Medulla oblongata (tissue), 1 donor: ENCODE measurements at regions not wholly inside any gene's neighbourhood (a gene's known extent, or its start where the extent isn't known, plus 50 kb on each side); places are given as distances from the start of the nearest gene placed in this dataset.
A peak's percentile ranks its signal among the peaks of the same experiment; 100 is the strongest.

Experiments used
- DNase-seq: peaks from one replicate; pipeline ENCODE4 v3.0.0-alpha.2; 2015; ENCODE audit errors: extremely low spot score

DNA sequence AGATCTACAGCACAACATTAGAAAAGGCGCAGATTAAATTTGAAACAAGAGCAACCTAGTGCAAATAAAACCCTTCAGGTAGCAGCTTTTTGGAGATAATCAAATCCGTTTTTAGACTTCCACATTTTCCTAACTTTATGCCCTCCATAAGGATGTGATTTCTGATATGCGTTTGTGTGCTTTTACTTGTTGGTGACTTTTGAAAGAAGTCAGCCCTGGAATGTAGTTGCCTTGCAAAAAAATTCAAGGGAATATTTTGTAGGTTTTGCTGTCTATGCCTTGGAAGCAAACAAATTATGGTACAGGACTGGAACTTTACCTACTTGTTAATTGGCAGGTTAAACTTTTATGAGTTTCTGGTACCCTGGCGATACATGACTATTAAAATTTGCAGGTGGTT, 86.7 kb upstream of the HDAC9 start:
- DNase-seq: no peak

DNA sequence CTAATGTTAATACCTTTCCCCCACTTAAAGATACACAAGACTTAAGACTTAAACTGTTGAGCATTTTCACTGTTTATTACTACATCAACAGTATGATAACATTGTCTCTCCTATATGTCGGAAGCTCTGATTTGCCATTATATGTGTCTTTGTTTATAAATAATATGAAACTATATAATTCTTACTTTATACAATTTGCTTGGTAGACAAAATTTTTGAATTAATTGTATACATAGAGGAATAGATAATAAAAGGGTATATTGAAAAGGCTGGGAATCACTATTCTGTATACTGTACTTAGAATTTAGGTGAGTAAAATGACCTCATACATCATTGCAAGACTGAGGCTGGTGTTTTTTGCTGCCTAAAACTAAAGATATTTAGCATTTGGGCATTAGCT, 82.1 kb upstream of the HDAC9 start:
- no peak for DNase-seq

- DNase-seq: no peak
Measured at GRCh38 chr7:18414885-18415284, 80.7 kb upstream of the HDAC9 start.

DNA sequence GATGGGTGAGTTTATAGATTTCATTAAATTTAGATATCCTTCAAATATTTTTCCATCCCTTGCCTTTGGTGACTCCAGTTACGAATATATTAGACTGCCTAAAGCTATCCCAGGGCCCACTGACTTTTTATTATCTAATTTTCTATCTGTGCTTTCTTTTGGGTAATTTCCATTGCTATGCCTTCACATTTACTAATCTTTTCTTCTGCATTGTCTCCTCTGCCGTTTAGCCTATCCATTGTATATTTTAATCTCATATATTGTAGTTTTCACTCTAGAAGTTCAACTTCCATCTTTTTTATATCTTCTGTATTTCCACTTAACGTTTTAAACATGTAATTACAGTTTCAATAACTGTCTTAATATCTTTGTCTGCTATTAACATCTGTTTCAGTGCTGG, 78.6 kb upstream of the HDAC9 start:
- no peak for DNase-seq

GRCh38 chr7:18419456-18419855, 76.1 kb upstream of the HDAC9 start:
- DNase-seq: no peak

GRCh38 chr7:18420108-18420507, 75.4 kb upstream of the HDAC9 start:
- no peak for DNase-seq

DNA sequence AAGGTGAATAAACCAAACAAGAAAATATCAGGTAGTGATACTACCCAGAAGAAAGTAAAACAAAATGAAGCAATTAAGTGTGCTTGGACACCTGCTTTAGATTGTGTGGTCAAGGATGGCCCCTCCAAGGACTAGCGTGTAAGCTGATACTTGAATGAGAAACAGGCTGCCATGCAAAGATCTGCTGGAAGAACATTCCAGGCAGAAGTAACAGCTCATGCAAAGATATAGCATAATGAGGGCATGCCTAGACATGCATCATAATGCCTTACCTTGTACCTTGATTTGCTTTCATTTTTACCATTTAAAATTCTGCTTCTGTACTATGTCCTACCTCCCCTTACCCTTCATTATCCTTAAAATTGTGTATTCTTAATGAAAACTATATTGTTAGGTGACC, 74.8 kb upstream of the HDAC9 start:
- no peak for DNase-seq

DNA sequence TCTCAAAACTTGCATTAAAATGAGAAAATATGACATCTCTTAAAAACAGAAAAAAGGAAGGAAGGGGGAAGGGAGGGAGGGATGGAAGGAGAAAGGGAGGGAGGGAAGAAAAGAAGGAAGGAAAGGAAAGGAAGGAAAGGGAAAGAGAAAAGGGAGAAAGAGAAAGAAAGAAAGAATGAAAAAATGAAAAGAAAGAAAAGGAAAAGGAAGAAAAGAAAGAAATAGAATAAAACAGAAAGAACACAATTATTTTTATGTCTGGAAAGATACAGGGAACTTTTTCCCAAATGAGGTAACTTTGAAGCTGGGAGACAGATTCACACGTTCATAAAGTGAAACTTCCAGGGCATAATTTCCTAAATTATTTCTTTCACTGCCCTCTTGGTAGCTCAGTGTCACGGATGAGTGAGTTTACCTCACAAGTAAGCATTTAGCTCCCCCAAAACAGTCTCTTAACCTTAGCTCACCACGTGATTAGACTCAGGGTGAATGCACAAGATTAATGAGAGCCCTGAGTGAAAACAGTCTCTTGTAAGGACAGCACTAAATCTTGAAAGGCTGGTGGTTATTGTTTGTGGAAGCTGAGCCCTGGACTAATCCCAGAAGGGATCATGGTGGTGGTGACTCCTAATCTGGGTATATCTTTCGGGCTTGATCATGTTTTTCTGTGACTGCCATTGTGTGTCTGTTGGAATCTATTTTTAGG, 74.1 kb upstream of the HDAC9 start:
- peak; percentile 19 for DNase-seq

DNA sequence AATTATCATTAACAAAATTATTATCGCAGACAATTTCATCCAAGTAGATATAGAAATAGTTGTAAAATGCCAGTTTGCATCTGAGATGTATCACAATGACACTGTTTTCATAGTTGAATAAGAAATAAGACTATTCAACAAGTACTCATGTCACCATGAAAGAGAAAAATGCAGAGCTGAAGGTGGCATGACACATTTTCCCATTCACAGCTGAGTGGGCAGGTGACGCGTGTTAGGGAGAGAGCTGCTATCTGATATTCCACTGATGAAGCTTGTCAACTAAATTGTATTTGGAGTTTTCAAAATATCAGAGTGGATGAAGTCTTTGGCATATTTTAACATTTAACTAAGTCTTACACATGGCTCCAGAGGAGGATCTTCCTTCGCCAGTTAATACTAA, 70.3 kb upstream of the HDAC9 start:
- DNase-seq: no peak

DNA sequence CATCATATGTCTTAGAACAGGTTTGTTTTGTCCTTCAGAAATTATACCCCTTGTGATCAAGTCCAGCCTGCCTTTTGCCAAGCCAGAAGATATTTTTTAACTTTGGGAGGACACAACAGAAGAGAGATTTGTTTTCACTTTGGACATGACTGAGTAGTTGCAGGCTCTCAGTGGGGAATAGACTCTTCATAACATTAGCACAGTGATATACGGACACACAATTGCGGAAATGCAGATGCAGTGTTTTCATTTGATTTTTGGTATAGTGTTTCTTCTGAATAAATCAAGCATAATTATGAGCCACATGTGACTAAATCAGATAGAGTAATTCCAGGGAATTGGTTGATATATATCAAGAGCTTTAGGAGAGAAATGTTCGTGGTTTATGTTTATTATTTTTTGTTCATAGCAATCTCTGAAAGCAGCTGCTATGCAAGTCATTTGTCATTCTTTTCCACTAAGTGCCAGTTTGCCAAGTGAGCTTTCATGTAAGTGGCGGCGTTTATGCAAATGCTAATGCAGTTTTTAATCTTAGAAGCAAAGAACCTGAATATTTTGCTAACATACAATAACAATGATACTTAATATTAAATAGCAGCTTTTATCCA, 69.6 kb upstream of the HDAC9 start:
- no peak for DNase-seq

DNA sequence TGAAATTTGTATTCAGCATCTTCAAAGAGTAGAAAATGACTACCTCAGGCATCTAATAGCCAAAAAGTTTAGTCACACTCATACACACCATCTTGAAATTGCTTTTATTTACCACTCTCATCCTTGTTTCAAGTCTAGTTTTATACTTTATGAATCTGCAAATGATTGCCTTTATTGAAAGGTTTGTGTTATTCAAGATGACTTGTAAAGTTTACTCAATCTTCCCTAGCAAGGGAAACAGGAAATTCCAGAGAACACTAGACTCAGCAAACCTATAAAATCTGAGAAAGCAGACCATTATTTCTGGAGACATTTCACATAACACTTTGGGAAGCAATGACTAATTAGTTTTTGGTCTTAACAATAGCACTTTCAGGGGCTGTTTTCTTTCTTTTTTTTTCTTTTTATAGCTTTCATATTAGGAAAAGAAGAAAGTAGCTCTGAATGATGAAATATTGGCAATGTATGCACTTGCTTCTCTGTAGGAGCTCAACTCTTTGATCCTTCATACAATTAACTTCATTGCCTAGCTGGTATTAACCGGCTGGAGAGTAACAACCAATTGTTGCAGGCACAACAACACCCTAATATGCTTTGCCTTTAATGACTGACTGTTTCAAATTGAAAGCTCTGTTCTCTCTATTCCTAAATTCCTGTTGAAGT, 68.9 kb upstream of the HDAC9 start:
- no peak for DNase-seq

- no peak for DNase-seq
Measured at GRCh38 chr7:18429547-18429946, 66.0 kb upstream of the HDAC9 start.

- no peak for DNase-seq
Measured at GRCh38 chr7:18430810-18431209, 64.7 kb upstream of the HDAC9 start.

DNA sequence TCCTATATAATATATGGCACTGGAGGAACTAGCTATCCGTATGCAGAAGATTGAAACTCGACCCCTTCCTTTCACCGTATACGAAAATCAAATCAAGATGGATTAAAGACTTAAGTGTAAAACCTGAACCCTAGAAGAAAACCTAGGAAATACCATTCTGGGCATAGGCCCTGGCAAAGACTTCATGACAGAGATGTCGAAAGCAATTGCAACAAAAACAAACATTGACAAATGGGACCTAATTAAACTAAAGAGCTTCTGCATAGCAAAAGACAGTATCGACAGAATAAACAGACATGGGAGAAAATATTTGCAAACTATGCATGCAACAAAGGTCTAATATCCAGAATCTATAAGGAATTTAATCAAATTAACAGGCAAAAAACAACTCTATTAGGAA, 61.4 kb upstream of the HDAC9 start:
- no peak for DNase-seq

DNA sequence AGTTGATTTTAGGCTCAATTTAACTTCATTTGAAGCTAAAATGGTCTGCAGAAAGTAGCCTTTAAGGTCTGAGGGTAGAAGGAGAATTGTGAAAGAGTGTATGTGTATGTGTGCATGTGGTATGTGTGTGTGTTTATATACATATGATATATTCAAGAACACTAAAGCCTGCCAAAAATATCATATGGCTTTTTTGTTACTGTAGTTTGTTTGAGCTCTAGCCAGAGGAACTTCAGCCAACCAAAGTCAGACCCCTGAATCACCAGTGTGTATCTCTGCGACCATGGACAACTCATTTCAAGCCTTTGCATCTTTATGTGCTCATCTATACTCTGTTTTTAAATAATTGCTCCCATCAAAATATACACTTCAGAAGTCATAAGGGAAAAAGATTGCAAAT, 58.4 kb upstream of the HDAC9 start:
- DNase-seq: no peak

DNA sequence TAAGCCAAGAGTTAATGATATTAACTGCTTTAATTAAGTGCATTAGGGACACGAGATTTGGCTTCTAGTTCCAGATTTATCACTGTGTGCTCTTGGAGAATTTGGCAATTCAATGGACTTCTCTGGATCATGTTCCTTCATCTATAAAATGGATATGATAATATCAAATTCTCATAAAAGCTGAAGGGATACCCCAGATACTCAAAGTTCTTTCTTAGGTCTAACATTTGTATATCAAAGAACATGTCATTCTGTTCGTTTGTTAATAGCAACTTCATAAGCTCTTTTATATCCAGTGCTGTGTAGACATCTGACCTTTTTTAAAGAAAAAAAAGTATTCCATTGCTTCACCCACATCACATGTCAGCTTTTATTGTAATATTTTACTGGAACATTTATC, 54.6 kb upstream of the HDAC9 start:
- DNase-seq: no peak

GRCh38 chr7:18444826-18445225, 50.7 kb upstream of the HDAC9 start:
- no peak for DNase-seq

- no peak for DNase-seq
Measured at GRCh38 chr7:18445483-18445882, 50.1 kb upstream of the HDAC9 start.
